HCT116 (cell line): ENCODE measurements at regions not wholly inside any gene's neighbourhood (a gene's known extent, or its start where the extent isn't known, plus 50 kb on each side); places are given as distances from the start of the nearest gene placed in this dataset.

Experiments used
- ATAC-seq: fragments of 200-7000 bp; cut with Tn5 transposase; 2 replicates; pipeline ENCODE4 v1.9.1; 2020; ENCODE audit warnings: mild to moderate bottlenecking, moderate library complexity
- BruUV-seq: library from RNA; stranded (reverse); fragments of 400-500 nt; replicated peaks from 2 replicates; lab custom pipeline; 2021; lab: Mats Ljungman, UMichigan
- CTCF ChIA-PET: fragments of 300-600 bp; sonication (Branson Sonifier 250); formaldehyde crosslinking; loops from one replicate; lab custom pipeline; 2021; ENCODE audit warnings: antibody characterized with exemption; lab: Charles Lee
- POLR2A ChIA-PET: fragments of 300-600, 350-600 bp; sonication (Branson Sonifier 250); formaldehyde crosslinking; loops from one replicate; lab custom pipeline; 2021; ENCODE audit warnings: antibody characterized with exemption; lab: Charles Lee
- RAD21 ChIA-PET, 2 experiments: fragments of 300-600 bp; sonication (Branson Sonifier 250); formaldehyde crosslinking; loops; one replicate each; lab custom pipeline; 2023; ENCODE audit warnings: low total read pairs in 2 of 2; ENCODE audit not compliant: uncharacterized antibody in 2 of 2, unreplicated experiment in 2 of 2, low non-redundant PET in 1 of 2; lab: Charles Lee
- DNase-seq: peaks from one replicate; pipeline ENCODE4 v3.0.0-alpha.2; 2010; ENCODE audit warnings: low read depth, low spot score
- H2AFZ ChIP-seq: fragments of 200-600 bp; shearing (Covaris generic), sonication (generic); 2 replicates; pipeline ENCODE4 v1.6.1; 2017; ENCODE audit warnings: low read depth, mixed run types, mixed read lengths, antibody characterized with exemption, low read length; ENCODE audit not compliant: poor library complexity, severe bottlenecking
- H3K27ac ChIP-seq: 2 replicates; pipeline ENCODE4 v1.5.1; 2012; ENCODE audit warnings: low read depth, low read length
- H3K27me3 ChIP-seq: fragments of 200-600 bp; sonication (generic); 2 replicates; pipeline ENCODE4 v1.6.1; 2016; ENCODE audit warnings: mixed run types, low read length, mixed read lengths; ENCODE audit not compliant: insufficient read depth
- H3K36me3 ChIP-seq, 2 experiments: fragments of 200-500 bp in 1 of 2; fragments of 200-600 bp in 1 of 2; sonication (Bioruptor generic) in 1 of 2; sonication (generic) in 1 of 2; 2 replicates each; pipeline versions ENCODE4 v1.5.1 to v1.6.1; 2014 to 2016; ENCODE audit warnings: low read length in 2 of 2, inconsistent platforms in 1 of 2, mixed read lengths in 1 of 2, mixed run types in 1 of 2; ENCODE audit not compliant: insufficient read depth in 2 of 2, control insufficient read depth in 1 of 2
- H3K4me1 ChIP-seq, 2 experiments: fragments of 200-600 bp in 1 of 2; sonication (generic) in 1 of 2; 2 replicates each; pipeline versions ENCODE4 v1.5.1 to v1.6.1; 2012 to 2017; ENCODE audit warnings: low read length in 2 of 2, inconsistent platforms in 1 of 2, mild to moderate bottlenecking in 1 of 2, mixed read lengths in 1 of 2, mixed run types in 1 of 2, moderate library complexity in 1 of 2; ENCODE audit not compliant: insufficient read depth in 2 of 2, control insufficient read depth in 1 of 2
- H3K4me2 ChIP-seq: fragments of 200-600 bp; sonication (generic); 2 replicates; pipeline ENCODE4 v1.6.1; 2017; ENCODE audit warnings: mixed run types, low read length, mixed read lengths
- H3K4me3 ChIP-seq, 2 experiments: fragments of 200-600 bp in 1 of 2; sonication (generic) in 1 of 2; replicated peaks in 1 of 2; 2 replicates each; pipeline ENCODE4 v1.5.1; 2011 to 2016; ENCODE audit warnings: low read length in 2 of 2, control low read depth in 1 of 2, low read depth in 1 of 2, mild to moderate bottlenecking in 1 of 2, mixed read lengths in 1 of 2, mixed run types in 1 of 2
- H3K79me2 ChIP-seq: fragments of 200-600 bp; sonication (generic); 2 replicates; pipeline ENCODE4 v1.6.1; 2017; ENCODE audit warnings: mild to moderate bottlenecking, mixed run types, low read length, moderate library complexity, mixed read lengths; ENCODE audit not compliant: insufficient read depth
- H3K9ac ChIP-seq: fragments of 200-600 bp; sonication (generic); 2 replicates; pipeline ENCODE4 v1.6.1; 2016; ENCODE audit warnings: low read length, mixed read lengths
- H3K9me2 ChIP-seq: fragments of 200-600 bp; sonication (generic), shearing (Covaris generic); 2 replicates; pipeline ENCODE4 v1.6.1; 2017; ENCODE audit warnings: mixed run types, mild to moderate bottlenecking, moderate library complexity; ENCODE audit not compliant: insufficient read depth
- H3K9me3 ChIP-seq, 2 experiments: fragments of 200-500 bp in 1 of 2; fragments of 200-600 bp in 1 of 2; sonication (Bioruptor generic) in 1 of 2; sonication (generic) in 1 of 2; 2 replicates each; pipeline ENCODE4 v1.6.1; 2014 to 2017; ENCODE audit warnings: low read length in 2 of 2, mixed read lengths in 2 of 2, inconsistent platforms in 1 of 2, low read depth in 1 of 2, mild to moderate bottlenecking in 1 of 2, mixed run types in 1 of 2, moderate library complexity in 1 of 2; ENCODE audit not compliant: control insufficient read depth in 1 of 2, insufficient read depth in 1 of 2
- H4K20me1 ChIP-seq: fragments of 200-600 bp; sonication (generic), shearing (Covaris generic); 2 replicates; pipeline ENCODE4 v1.6.1; 2017; ENCODE audit warnings: mixed run types, mild to moderate bottlenecking, moderate library complexity; ENCODE audit not compliant: insufficient read depth
- CBX3 ChIP-seq: IDR thresholded peaks from 2 replicates; pipeline ENCODE4 v1.6.1; 2012; ENCODE audit warnings: low read depth
- CEBPB ChIP-seq: IDR thresholded peaks from 2 replicates; pipeline ENCODE4 v1.6.1; 2012; ENCODE audit warnings: low read depth
- ELF1 ChIP-seq: IDR thresholded peaks from 2 replicates; pipeline ENCODE4 v1.6.1; 2012; ENCODE audit warnings: low read depth, borderline replicate concordance
- EZH2 ChIP-seq: fragments of 200-600 bp; sonication (generic); IDR thresholded peaks from 2 replicates; pipeline ENCODE4 v1.6.1; 2017; ENCODE audit warnings: antibody characterized with exemption, mixed run types
- EZH2phosphoT487 ChIP-seq: fragments of 200-600 bp; IDR thresholded peaks from 2 replicates; pipeline ENCODE4 v1.6.1; 2018; ENCODE audit warnings: antibody characterized with exemption, borderline replicate concordance
- JUND ChIP-seq: IDR thresholded peaks from 2 replicates; pipeline ENCODE4 v1.6.1; 2012
- POLR2AphosphoS5 ChIP-seq: IDR thresholded peaks from 2 replicates; pipeline ENCODE4 v1.6.1; 2011; ENCODE audit warnings: mild to moderate bottlenecking, low read depth, low read length, moderate library complexity
- RAD21 ChIP-seq: IDR thresholded peaks from 2 replicates; pipeline ENCODE4 v1.6.1; 2012; ENCODE audit warnings: low read depth, mild to moderate bottlenecking
- SP1 ChIP-seq: IDR thresholded peaks from 2 replicates; pipeline ENCODE4 v1.6.1; 2012; ENCODE audit warnings: low read depth
- SRF ChIP-seq: IDR thresholded peaks from 2 replicates; pipeline ENCODE4 v1.6.1; 2012; ENCODE audit warnings: low read depth
- YY1 ChIP-seq: IDR thresholded peaks from 2 replicates; pipeline ENCODE4 v1.6.1; 2011; ENCODE audit warnings: low read length, low read depth, moderate library complexity, mild to moderate bottlenecking; ENCODE audit not compliant: insufficient replicate concordance; ENCODE audit errors: extremely low read depth
- ZBTB33 ChIP-seq: IDR thresholded peaks from 2 replicates; pipeline ENCODE4 v1.6.1; 2011; ENCODE audit warnings: mild to moderate bottlenecking, low read length, moderate library complexity; ENCODE audit not compliant: insufficient replicate concordance; ENCODE audit errors: extremely low read depth
- ZFX ChIP-seq: fragments of 450-650 bp; IDR thresholded peaks from 2 replicates; pipeline ENCODE4 v1.6.1; 2017
- ZNF274 ChIP-seq: fragments of 200-500 bp; sonication (Bioruptor generic); IDR thresholded peaks from 2 replicates; pipeline ENCODE4 v1.6.1; 2014; ENCODE audit warnings: mild to moderate bottlenecking, low read depth, low read length, inconsistent platforms
- intact Hi-C: fragments of 100-400 bp; cut with micrococcal nuclease; formaldehyde crosslinking; loops from 2 replicates; pipeline ENCODE4 v1.10.0; 2022
- TF ChIP-seq, protein P1 (sequence below), 3 experiments: fragments of 200-600 bp in 1 of 3; sonication (generic) in 1 of 3; IDR thresholded peaks in 2 of 3; conservative IDR thresholded peaks in 1 of 3; 2 replicates each; pipeline ENCODE4 v1.5.1; 2012 to 2017; ENCODE audit warnings: low read depth in 2 of 3, low read length in 2 of 3, antibody characterized with exemption in 1 of 3, borderline replicate concordance in 1 of 3, control low read depth in 1 of 3, mild to moderate bottlenecking in 1 of 3, mixed read lengths in 1 of 3, mixed run types in 1 of 3, moderate library complexity in 1 of 3; ENCODE audit not compliant: insufficient read depth in 1 of 3

GRCh38 chr5:89289604-89290003 is 406.6 kb upstream of the MEF2C start:
- no peaks in the 10 kb centered on the region for H3K4me1 ChIP-seq

More at GRCh38 chr5:89289604-89290003, 406.6 kb upstream of the MEF2C start:
- TF ChIP-seq POLR2AphosphoS5 (no peak), CBX3 (no peak), SRF (no peak), SP1 (no peak), RAD21 (no peak), EZH2phosphoT487 (no peak), YY1 (no peak), ZFX (no peak), ELF1 (no peak), JUND (no peak), ZBTB33 (no peak), CEBPB (no peak), EZH2 (no peak), ZNF274 (no peak)
- TF ChIP-seq, protein P1, sequence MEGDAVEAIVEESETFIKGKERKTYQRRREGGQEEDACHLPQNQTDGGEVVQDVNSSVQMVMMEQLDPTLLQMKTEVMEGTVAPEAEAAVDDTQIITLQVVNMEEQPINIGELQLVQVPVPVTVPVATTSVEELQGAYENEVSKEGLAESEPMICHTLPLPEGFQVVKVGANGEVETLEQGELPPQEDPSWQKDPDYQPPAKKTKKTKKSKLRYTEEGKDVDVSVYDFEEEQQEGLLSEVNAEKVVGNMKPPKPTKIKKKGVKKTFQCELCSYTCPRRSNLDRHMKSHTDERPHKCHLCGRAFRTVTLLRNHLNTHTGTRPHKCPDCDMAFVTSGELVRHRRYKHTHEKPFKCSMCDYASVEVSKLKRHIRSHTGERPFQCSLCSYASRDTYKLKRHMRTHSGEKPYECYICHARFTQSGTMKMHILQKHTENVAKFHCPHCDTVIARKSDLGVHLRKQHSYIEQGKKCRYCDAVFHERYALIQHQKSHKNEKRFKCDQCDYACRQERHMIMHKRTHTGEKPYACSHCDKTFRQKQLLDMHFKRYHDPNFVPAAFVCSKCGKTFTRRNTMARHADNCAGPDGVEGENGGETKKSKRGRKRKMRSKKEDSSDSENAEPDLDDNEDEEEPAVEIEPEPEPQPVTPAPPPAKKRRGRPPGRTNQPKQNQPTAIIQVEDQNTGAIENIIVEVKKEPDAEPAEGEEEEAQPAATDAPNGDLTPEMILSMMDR (IDR thresholded peaks at IDR 0.05 in 2 of 3, conservative IDR thresholded peaks at IDR 0.05 in 1 of 3; ENCODE audit: borderline replicate concordance in 1 of 3, insufficient read depth in 1 of 3, low read depth in 2 of 3, low read length in 2 of 3): no peak
- no peak overlapping the region for H3K4me2 ChIP-seq
- no peak overlapping the region for H2AFZ ChIP-seq
- RAD21 ChIA-PET: no interaction called here
- no peaks in the 10 kb centered on the region for H3K36me3 ChIP-seq
- CTCF ChIA-PET: no interaction called here
- no peak overlapping the region for H3K9ac ChIP-seq
- no peaks in the 10 kb centered on the region for H4K20me1 ChIP-seq
- no TSS peak for BruUV-seq
- no peak overlapping the region for H3K4me3 ChIP-seq
- H3K27me3 ChIP-seq: no peaks in the 10 kb centered on the region
- no peaks in the 10 kb centered on the region for H3K79me2 ChIP-seq
- no peak for ATAC-seq
- H3K9me3 ChIP-seq: no peaks in the 10 kb centered on the region
- DNase-seq: no peak
- no peak overlapping the region for H3K27ac ChIP-seq
- POLR2A ChIA-PET: no interaction called here
- intact Hi-C loops: no loop called here
- H3K9me2 ChIP-seq: no peaks in the 10 kb centered on the region
